ENCODE measurements at regions not wholly inside any gene's neighbourhood (a gene's known extent, or its start where the extent isn't known, plus 50 kb on each side); places are given as distances from the start of the nearest gene placed in this dataset.
"Not testable (repeated sequence)": the region's sequence is repeated elsewhere in the genome, so short reads cannot be mapped to it uniquely, and the experiment has no call there.

- DNase-seq (ENCODE audit: low read depth); H3K4me3 ChIP-seq (ENCODE audit: low read depth, low read length): not testable (repeated sequence)
- peak; percentile 12 for TF ChIP-seq CTCF (IDR thresholded peaks at IDR 0.05; ENCODE audit: insufficient read depth, low read depth, low read length)
These were observed 643.8 kb downstream of the TMEM121 start for GRCh38 chr14:106170163-106170658.

GRCh38 chr14:106174206-106174605, 647.8 kb downstream of the TMEM121 start:
- no peak overlapping the region for H3K4me3 ChIP-seq (ENCODE audit: low read depth, low read length)
- DNase-seq (ENCODE audit: low read depth) = no peak
- no peak for TF ChIP-seq CTCF (IDR thresholded peaks at IDR 0.05; ENCODE audit: insufficient read depth, low read depth, low read length)

GRCh38 chr14:106177266-106178246, 651.2 kb downstream of the TMEM121 start:
- not testable (repeated sequence) for DNase-seq (ENCODE audit: low read depth); H3K4me3 ChIP-seq (ENCODE audit: low read depth, low read length)

GRCh38 chr14:106179761-106180160, 653.4 kb downstream of the TMEM121 start:
- DNase-seq (ENCODE audit: low read depth) = no peak
- H3K4me3 ChIP-seq (ENCODE audit: low read depth, low read length) = no peak overlapping the region
- no peak for TF ChIP-seq CTCF (IDR thresholded peaks at IDR 0.05; ENCODE audit: insufficient read depth, low read depth, low read length)

- DNase-seq (ENCODE audit: low read depth); H3K4me3 ChIP-seq (ENCODE audit: low read depth, low read length): not testable (repeated sequence)
These were observed 658.4 kb downstream of the TMEM121 start for GRCh38 chr14:106184771-106185170.

- not testable (repeated sequence) for DNase-seq (ENCODE audit: low read depth); H3K4me3 ChIP-seq (ENCODE audit: low read depth, low read length)
These were observed 658.9 kb downstream of the TMEM121 start for GRCh38 chr14:106185174-106185836.

- no peak for DNase-seq (ENCODE audit: low read depth)
- no peak for TF ChIP-seq CTCF (IDR thresholded peaks at IDR 0.05; ENCODE audit: insufficient read depth, low read depth, low read length)
- no peak overlapping the region for H3K4me3 ChIP-seq (ENCODE audit: low read depth, low read length)
These were observed 659.5 kb downstream of the TMEM121 start for GRCh38 chr14:106185837-106186233.

GRCh38 chr14:106187216-106187615, 660.8 kb downstream of the TMEM121 start:
- no peak overlapping the region for H3K4me3 ChIP-seq (ENCODE audit: low read depth, low read length)
- no peak for TF ChIP-seq CTCF (IDR thresholded peaks at IDR 0.05; ENCODE audit: insufficient read depth, low read depth, low read length)
- no peak for DNase-seq (ENCODE audit: low read depth)

GRCh38 chr14:106192701-106193100, 666.3 kb downstream of the TMEM121 start:
- not testable (repeated sequence) for DNase-seq (ENCODE audit: low read depth); H3K4me3 ChIP-seq (ENCODE audit: low read depth, low read length)

- H3K4me3 ChIP-seq (ENCODE audit: low read depth, low read length); DNase-seq (ENCODE audit: low read depth): not testable (repeated sequence)
These were observed 670.1 kb downstream of the TMEM121 start for GRCh38 chr14:106196459-106196858.

GRCh38 chr14:106197264-106197663, 670.9 kb downstream of the TMEM121 start:
- DNase-seq (ENCODE audit: low read depth); H3K4me3 ChIP-seq (ENCODE audit: low read depth, low read length): not testable (repeated sequence)

Measured in fibroblast of villous mesenchyme (primary cell).